GM21360 (cell line): ENCODE measurements at regions not wholly inside any gene's neighbourhood (a gene's known extent, or its start where the extent isn't known, plus 50 kb on each side); places are given as distances from the start of the nearest gene placed in this dataset.
"Not testable (repeated sequence)": the region's sequence is repeated elsewhere in the genome, so short reads cannot be mapped to it uniquely, and the experiment has no call there.

Experiments used
- ATAC-seq: cut with Tn5 transposase; IDR thresholded peaks from one replicate; pipeline ENCODE4 v1.9.1; 2021; ENCODE audit warnings: mild to moderate bottlenecking, moderate library complexity; ENCODE audit not compliant: unreplicated experiment

GRCh38 chr22:25482091-25482760, 82.2 kb upstream of the GRK3 start:
- no peak for ATAC-seq

GRCh38 chr22:25482868-25483639, 81.4 kb upstream of the GRK3 start:
- no peak for ATAC-seq

GRCh38 chr22:25483931-25484330, 80.5 kb upstream of the GRK3 start:
- ATAC-seq, result no peak

GRCh38 chr22:25484521-25485315, 79.8 kb upstream of the GRK3 start:
- ATAC-seq, result no peak

- ATAC-seq, result no peak
Measured at GRCh38 chr22:25485626-25486545, 78.6 kb upstream of the GRK3 start.

GRCh38 chr22:25487508-25487907, 77.0 kb upstream of the GRK3 start:
- ATAC-seq, result no peak

GRCh38 chr22:25488244-25489020, 76.0 kb upstream of the GRK3 start:
- ATAC-seq, result no peak

- no peak for ATAC-seq
Measured at GRCh38 chr22:25489947-25490346, 74.5 kb upstream of the GRK3 start.

GRCh38 chr22:25490896-25491295, 73.6 kb upstream of the GRK3 start:
- ATAC-seq, result no peak

- ATAC-seq, result no peak
Measured at GRCh38 chr22:25492162-25492561, 72.3 kb upstream of the GRK3 start.

GRCh38 chr22:25492841-25493734, 71.4 kb upstream of the GRK3 start:
- no peak for ATAC-seq

GRCh38 chr22:25493794-25494193, 70.7 kb upstream of the GRK3 start:
- no peak for ATAC-seq

GRCh38 chr22:25494774-25495173, 69.7 kb upstream of the GRK3 start:
- ATAC-seq, result no peak

- no peak for ATAC-seq
Measured at GRCh38 chr22:25495285-25495684, 69.2 kb upstream of the GRK3 start.

- no peak for ATAC-seq
Measured at GRCh38 chr22:25496396-25497064, 67.9 kb upstream of the GRK3 start.

- ATAC-seq, result no peak
Measured at GRCh38 chr22:25497181-25497641, 67.3 kb upstream of the GRK3 start.

GRCh38 chr22:25497716-25498115, 66.8 kb upstream of the GRK3 start:
- ATAC-seq, result no peak

- not testable (repeated sequence) for ATAC-seq
Measured at GRCh38 chr22:25500671-25501070, 63.8 kb upstream of the GRK3 start.
